OCI-LY1 (cell line): ENCODE measurements at regions not wholly inside any gene's neighbourhood (a gene's known extent, or its start where the extent isn't known, plus 50 kb on each side); places are given as distances from the start of the nearest gene placed in this dataset.

Source experiments
- H2AFZ ChIP-seq: fragments of 200-600 bp; sonication (generic), shearing (Covaris generic); 2 replicates; pipeline ENCODE4 v1.6.0; 2014; ENCODE audit warnings: antibody characterized with exemption, mild to moderate bottlenecking, low read length
- H3F3A ChIP-seq: fragments of 200-600 bp; sonication (generic), shearing (Covaris generic); 2 replicates; pipeline ENCODE4 v1.6.0; 2014; ENCODE audit warnings: mild to moderate bottlenecking, antibody characterized with exemption, low read length, moderate library complexity; ENCODE audit not compliant: insufficient read depth
- H3K27ac ChIP-seq: fragments of 200-600 bp; sonication (generic); 2 replicates; pipeline ENCODE4 v1.5.1; 2014; ENCODE audit warnings: low read length, mixed run types, mild to moderate bottlenecking, low read depth; ENCODE audit not compliant: poor library complexity, severe bottlenecking
- H3K27me3 ChIP-seq: fragments of 200-600 bp; sonication (generic); 2 replicates; pipeline ENCODE4 v1.6.0; 2014; ENCODE audit warnings: antibody characterized with exemption, mild to moderate bottlenecking, low read length, moderate library complexity; ENCODE audit not compliant: insufficient read depth
- H3K36me3 ChIP-seq: fragments of 200-600 bp; sonication (generic); 2 replicates; pipeline ENCODE4 v1.6.1; 2014; ENCODE audit warnings: mild to moderate bottlenecking, antibody characterized with exemption, low read length, moderate library complexity, mixed read lengths; ENCODE audit not compliant: insufficient read depth
- H3K4me1 ChIP-seq: fragments of 200-600 bp; sonication (generic); 2 replicates; pipeline ENCODE4 v1.5.1; 2014; ENCODE audit warnings: mild to moderate bottlenecking, low read length, moderate library complexity; ENCODE audit not compliant: insufficient read depth, severe bottlenecking
- H3K4me2 ChIP-seq: fragments of 200-600 bp; sonication (generic), shearing (Covaris generic); 2 replicates; pipeline ENCODE4 v1.6.1; 2014; ENCODE audit warnings: low read length
- H3K4me3 ChIP-seq: fragments of 200-600 bp; sonication (generic); 2 replicates; pipeline ENCODE4 v1.5.1; 2014; ENCODE audit warnings: low read length, low read depth, mild to moderate bottlenecking, mixed read lengths; ENCODE audit not compliant: poor library complexity, severe bottlenecking
- H3K79me2 ChIP-seq: fragments of 200-600 bp; shearing (Covaris generic); 2 replicates; pipeline ENCODE4 v1.6.1; 2016; ENCODE audit warnings: mixed run types, low read length, mixed read lengths; ENCODE audit not compliant: insufficient read depth
- H3K9ac ChIP-seq: fragments of 200-600 bp; sonication (generic), shearing (Covaris generic); 2 replicates; pipeline ENCODE4 v1.6.1; 2014; ENCODE audit warnings: mild to moderate bottlenecking, low read length, mixed read lengths
- H3K9me2 ChIP-seq: fragments of 200-600 bp; sonication (generic), shearing (Covaris generic); 2 replicates; pipeline ENCODE4 v1.6.1; 2014; ENCODE audit warnings: low read depth, mild to moderate bottlenecking, low read length, mixed read lengths
- H3K9me3 ChIP-seq: fragments of 200-600 bp; shearing (Covaris generic); 2 replicates; pipeline ENCODE4 v1.6.1; 2014; ENCODE audit warnings: low read length, mixed read lengths
- H4K20me1 ChIP-seq: fragments of 200-600 bp; sonication (generic), shearing (Covaris generic); 2 replicates; pipeline ENCODE4 v1.6.0; 2016; ENCODE audit warnings: mild to moderate bottlenecking, low read length; ENCODE audit not compliant: insufficient read depth
- CTCF ChIP-seq: fragments of 200-600 bp; sonication (generic), shearing (Covaris generic); IDR thresholded peaks from 2 replicates; pipeline ENCODE4 v1.5.1; 2017; ENCODE audit warnings: mild to moderate bottlenecking, antibody characterized with exemption, low read length, moderate library complexity, mixed read lengths
- EZH2 ChIP-seq: fragments of 200-600 bp; sonication (generic), shearing (Covaris generic); IDR thresholded peaks from 2 replicates; pipeline ENCODE4 v1.8.0; 2017; ENCODE audit warnings: borderline replicate concordance, mixed run types, mild to moderate bottlenecking, antibody characterized with exemption, low read length, moderate library complexity, mixed read lengths

GRCh38 chr22:49527611-49528419 is 299.9 kb downstream of the BRD1 start:
- Histone ChIP-seq H3K9me2 (no peaks in the 10 kb centered on the region), H3K27me3 (no peaks in the 10 kb centered on the region), H3K4me1 (peaks cover 4% of the 10 kb centered on the region), H4K20me1 (no peaks in the 10 kb centered on the region), H3K4me2 (no peak overlapping the region), H3K9ac (no peak overlapping the region), H3K4me3 (no peak overlapping the region), H3K79me2 (no peaks in the 10 kb centered on the region), H3K27ac (no peak overlapping the region), H2AFZ (no peak overlapping the region), H3F3A (no peaks in the 10 kb centered on the region), H3K9me3 (no peaks in the 10 kb centered on the region), H3K36me3 (no peaks in the 10 kb centered on the region; the same call in 1 of the 2 replicates)
- no peak for TF ChIP-seq EZH2
- no peak for TF ChIP-seq CTCF

GRCh38 chr22:49525801-49526535 is 301.7 kb downstream of the BRD1 start:
- H3K9ac ChIP-seq: no peak overlapping the region
- H3K27me3 ChIP-seq: no peaks in the 10 kb centered on the region
- H3K4me1 ChIP-seq: peaks cover 4% of the 10 kb centered on the region
- no peak overlapping the region for H3K4me3 ChIP-seq
- no peaks in the 10 kb centered on the region for H3K9me2 ChIP-seq
- H3K27ac ChIP-seq: no peak overlapping the region
- no peaks in the 10 kb centered on the region; the same call in 1 of the 2 replicates for H3K36me3 ChIP-seq
- no peak overlapping the region for H2AFZ ChIP-seq
- H3K4me2 ChIP-seq: no peak overlapping the region
- no peaks in the 10 kb centered on the region for H4K20me1 ChIP-seq
- no peaks in the 10 kb centered on the region for H3K79me2 ChIP-seq
- TF ChIP-seq CTCF: no peak
- TF ChIP-seq EZH2: no peak
- no peaks in the 10 kb centered on the region for H3F3A ChIP-seq
- no peaks in the 10 kb centered on the region for H3K9me3 ChIP-seq

GRCh38 chr22:49525360-49525759 is 302.3 kb downstream of the BRD1 start:
- Histone ChIP-seq H3K36me3 (no peaks in the 10 kb centered on the region; the same call in 1 of the 2 replicates), H2AFZ (no peak overlapping the region), H3K79me2 (no peaks in the 10 kb centered on the region), H3K4me3 (no peak overlapping the region), H3K27me3 (no peaks in the 10 kb centered on the region), H3K9me2 (no peaks in the 10 kb centered on the region), H4K20me1 (no peaks in the 10 kb centered on the region), H3K4me1 (peaks cover 4% of the 10 kb centered on the region), H3K9ac (no peak overlapping the region), H3K4me2 (no peak overlapping the region), H3K27ac (no peak overlapping the region), H3F3A (no peaks in the 10 kb centered on the region), H3K9me3 (no peaks in the 10 kb centered on the region)
- TF ChIP-seq EZH2 (no peak), CTCF (no peak)
